ENCODE measurements at regions not wholly inside any gene's neighbourhood (a gene's known extent, or its start where the extent isn't known, plus 50 kb on each side); places are given as distances from the start of the nearest gene placed in this dataset.

GRCh38 chr3:42027571-42027970 is 63.6 kb upstream of the TRAK1 start:
- TF ChIP-seq CTCF (conservative IDR thresholded peaks at IDR 0.05 in 1 of 2, IDR thresholded peaks at IDR 0.05 in 1 of 2; ENCODE audit: low read depth in 1 of 2, low read length in 2 of 2), result no peak
- no peak for TF ChIP-seq EZH2 (IDR thresholded peaks at IDR 0.05; ENCODE audit: low read length, missing control alignments)
